ENCODE measurements at regions not wholly inside any gene's neighbourhood (a gene's known extent, or its start where the extent isn't known, plus 50 kb on each side); places are given as distances from the start of the nearest gene placed in this dataset.

GRCh38 chr13:105670179-105670990 is 865.1 kb downstream of the EFNB2 start:
- POLR2A ChIA-PET, result no interaction called here

GRCh38 chr13:105665284-105665683 is 870.2 kb downstream of the EFNB2 start:
- intact Hi-C loops (cut with micrococcal nuclease), result no loop called here
- Mint-ChIP-seq H3K27ac (no peak overlapping the region), H3K9me3 (no peaks in the 10 kb centered on the region), H3K36me3 (ENCODE audit: low read depth) (no peaks in the 10 kb centered on the region), H3K4me3 (no peak overlapping the region), H3K27me3 (no peaks in the 10 kb centered on the region), H3K4me1 (ENCODE audit: low read depth) (no peaks in the 10 kb centered on the region)
- no peak for DNase-seq
- POLR2A ChIA-PET, result no interaction called here
- CTCF ChIA-PET, result no interaction called here
- no peak for TF ChIP-seq CTCF (IDR thresholded peaks at IDR 0.05)
- no peak for ATAC-seq

More at GRCh38 chr13:105670179-105670990, 865.1 kb downstream of the EFNB2 start:
- CTCF ChIA-PET, result no interaction called here
- intact Hi-C loops (cut with micrococcal nuclease), result no loop called here
- Mint-ChIP-seq H3K4me3 (no peak overlapping the region), H3K36me3 (ENCODE audit: low read depth) (no peaks in the 10 kb centered on the region), H3K27ac (no peak overlapping the region), H3K9me3 (no peaks in the 10 kb centered on the region), H3K4me1 (ENCODE audit: low read depth) (no peaks in the 10 kb centered on the region), H3K27me3 (no peaks in the 10 kb centered on the region)
- TF ChIP-seq CTCF (IDR thresholded peaks at IDR 0.05), result no peak
- no peak for ATAC-seq
- DNase-seq, result no peak

DNA sequence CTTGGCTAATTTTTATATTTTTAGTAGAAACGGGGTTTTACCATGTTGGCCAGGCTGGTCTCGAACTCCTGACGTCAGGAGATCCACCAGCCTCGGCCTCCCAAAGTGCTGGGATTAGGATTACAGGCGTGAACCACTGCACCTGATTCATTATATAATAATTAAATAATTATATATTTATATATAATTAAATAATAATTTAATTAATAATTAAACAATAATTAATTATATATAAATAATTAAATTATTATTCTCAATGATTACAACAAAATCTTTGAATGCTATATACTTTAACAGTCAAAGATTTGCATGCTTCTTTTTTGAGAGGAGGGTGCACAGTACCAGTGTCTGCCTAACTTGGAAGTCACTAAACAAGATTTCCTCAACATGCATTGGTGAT is 872.3 kb downstream of the EFNB2 start:
- Mint-ChIP-seq H3K36me3 (ENCODE audit: low read depth) (no peaks in the 10 kb centered on the region), H3K9me3 (no peaks in the 10 kb centered on the region), H3K27me3 (no peaks in the 10 kb centered on the region), H3K4me3 (no peak overlapping the region), H3K27ac (no peak overlapping the region), H3K4me1 (ENCODE audit: low read depth) (no peaks in the 10 kb centered on the region)
- DNase-seq (no peak), ATAC-seq (no peak)
- CTCF ChIA-PET, result no interaction called here
- no peak for TF ChIP-seq CTCF (IDR thresholded peaks at IDR 0.05)
- intact Hi-C loops (cut with micrococcal nuclease), result no loop called here
- POLR2A ChIA-PET, result no interaction called here

DNA sequence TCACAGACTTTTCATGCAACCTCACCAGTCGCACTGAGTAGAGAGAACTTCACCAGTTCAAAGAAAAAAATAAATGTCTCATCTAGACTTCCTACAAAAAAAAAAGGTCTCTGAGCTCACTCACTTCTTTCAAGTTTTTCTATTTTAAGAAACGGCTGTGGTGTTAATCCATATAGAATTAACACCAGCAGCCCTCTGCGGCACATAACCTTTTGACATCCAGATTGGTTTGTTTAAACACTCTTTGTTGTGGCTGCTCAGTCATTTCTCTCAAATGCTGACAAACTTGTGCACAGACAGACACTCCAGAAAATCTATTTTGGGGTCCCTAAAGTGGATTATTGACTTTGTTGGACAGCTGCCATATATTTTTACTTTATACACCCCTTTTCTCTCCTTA is 874.9 kb downstream of the EFNB2 start:
- H3K36me3 Mint-ChIP-seq (ENCODE audit: low read depth), result no peaks in the 10 kb centered on the region
- no peak overlapping the region for H3K27ac Mint-ChIP-seq
- no peak overlapping the region for H3K4me3 Mint-ChIP-seq
- DNase-seq (no peak), ATAC-seq (no peak)
- H3K9me3 Mint-ChIP-seq, result no peaks in the 10 kb centered on the region
- ChIA-PET POLR2A (no interaction called here), CTCF (no interaction called here)
- no peaks in the 10 kb centered on the region for H3K4me1 Mint-ChIP-seq (ENCODE audit: low read depth)
- TF ChIP-seq CTCF (IDR thresholded peaks at IDR 0.05), result no peak
- no peaks in the 10 kb centered on the region for H3K27me3 Mint-ChIP-seq
- intact Hi-C loops (cut with micrococcal nuclease), result no loop called here

DNA sequence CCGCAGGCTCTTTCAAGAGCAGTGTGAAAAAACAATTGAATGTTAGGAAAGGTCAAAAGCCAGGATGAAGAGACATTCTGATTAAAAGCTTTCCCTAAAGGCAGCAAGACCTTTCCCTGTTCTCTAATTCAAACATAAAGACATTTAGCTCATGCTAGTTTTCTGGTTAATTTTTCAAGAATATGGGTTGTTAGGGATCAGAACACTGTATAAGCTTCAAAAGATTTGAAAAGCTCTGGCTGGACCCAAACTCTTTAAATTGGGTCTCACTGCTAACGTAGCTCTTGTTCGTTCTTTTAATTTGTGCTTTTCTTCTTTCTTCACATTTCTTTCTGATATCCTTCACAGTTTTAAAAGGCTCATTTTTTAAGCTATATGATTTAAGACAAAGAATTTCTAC is 877.0 kb downstream of the EFNB2 start:
- Mint-ChIP-seq H3K36me3 (ENCODE audit: low read depth) (no peaks in the 10 kb centered on the region), H3K4me1 (ENCODE audit: low read depth) (no peaks in the 10 kb centered on the region), H3K27me3 (no peaks in the 10 kb centered on the region), H3K4me3 (no peak overlapping the region), H3K27ac (no peak overlapping the region), H3K9me3 (no peaks in the 10 kb centered on the region)
- intact Hi-C loops (cut with micrococcal nuclease), result no loop called here
- no peak for ATAC-seq
- ChIA-PET CTCF (no interaction called here), POLR2A (no interaction called here)
- no peak for DNase-seq
- TF ChIP-seq CTCF (IDR thresholded peaks at IDR 0.05), result no peak

All from activated CD8-positive, alpha-beta T cell treated with anti-CD3 and anti-CD28 coated beads for 36 hours (primary cell).